WI38 (cell line): ENCODE measurements at regions not wholly inside any gene's neighbourhood (a gene's known extent, or its start where the extent isn't known, plus 50 kb on each side); places are given as distances from the start of the nearest gene placed in this dataset.

ENCODE experiments used
- H3K4me3 ChIP-seq: 2 replicates; pipeline ENCODE4 v1.5.1; 2011; ENCODE audit warnings: low read depth, mild to moderate bottlenecking, control low read depth, low read length
- TF ChIP-seq, protein P1 (sequence below): IDR thresholded peaks from 2 replicates; pipeline ENCODE4 v1.5.1; 2012; ENCODE audit warnings: low read depth, mild to moderate bottlenecking, control low read depth, low read length

- no peak overlapping the region for H3K4me3 ChIP-seq
- TF ChIP-seq, protein P1, sequence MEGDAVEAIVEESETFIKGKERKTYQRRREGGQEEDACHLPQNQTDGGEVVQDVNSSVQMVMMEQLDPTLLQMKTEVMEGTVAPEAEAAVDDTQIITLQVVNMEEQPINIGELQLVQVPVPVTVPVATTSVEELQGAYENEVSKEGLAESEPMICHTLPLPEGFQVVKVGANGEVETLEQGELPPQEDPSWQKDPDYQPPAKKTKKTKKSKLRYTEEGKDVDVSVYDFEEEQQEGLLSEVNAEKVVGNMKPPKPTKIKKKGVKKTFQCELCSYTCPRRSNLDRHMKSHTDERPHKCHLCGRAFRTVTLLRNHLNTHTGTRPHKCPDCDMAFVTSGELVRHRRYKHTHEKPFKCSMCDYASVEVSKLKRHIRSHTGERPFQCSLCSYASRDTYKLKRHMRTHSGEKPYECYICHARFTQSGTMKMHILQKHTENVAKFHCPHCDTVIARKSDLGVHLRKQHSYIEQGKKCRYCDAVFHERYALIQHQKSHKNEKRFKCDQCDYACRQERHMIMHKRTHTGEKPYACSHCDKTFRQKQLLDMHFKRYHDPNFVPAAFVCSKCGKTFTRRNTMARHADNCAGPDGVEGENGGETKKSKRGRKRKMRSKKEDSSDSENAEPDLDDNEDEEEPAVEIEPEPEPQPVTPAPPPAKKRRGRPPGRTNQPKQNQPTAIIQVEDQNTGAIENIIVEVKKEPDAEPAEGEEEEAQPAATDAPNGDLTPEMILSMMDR: no peak
Measured at GRCh38 chr6:84862843-84863242, 98.4 kb upstream of the TBX18 start.

DNA sequence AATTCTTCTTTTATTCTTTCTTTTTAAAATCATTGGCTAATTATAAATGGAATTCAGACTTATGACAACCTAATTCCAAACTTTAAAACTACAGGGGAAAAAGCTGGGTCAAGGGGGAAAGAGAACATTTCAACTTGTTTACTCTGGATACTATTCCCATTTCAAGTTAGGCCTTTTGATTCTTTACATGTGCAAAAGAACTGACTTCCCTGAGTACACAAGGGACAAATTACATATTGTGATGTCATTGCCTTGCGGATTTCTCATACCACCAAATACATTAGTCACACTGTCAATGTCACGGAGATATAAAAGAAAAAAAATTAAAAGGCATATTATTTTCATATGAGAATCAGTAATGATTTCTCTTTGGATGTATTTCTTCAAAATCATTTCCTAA is 96.5 kb upstream of the TBX18 start:
- TF ChIP-seq, protein P1: no peak
- no peak overlapping the region for H3K4me3 ChIP-seq

GRCh38 chr6:84860509-84860908 is 96.1 kb upstream of the TBX18 start:
- H3K4me3 ChIP-seq: no peak overlapping the region
- TF ChIP-seq, protein P1: no peak

DNA sequence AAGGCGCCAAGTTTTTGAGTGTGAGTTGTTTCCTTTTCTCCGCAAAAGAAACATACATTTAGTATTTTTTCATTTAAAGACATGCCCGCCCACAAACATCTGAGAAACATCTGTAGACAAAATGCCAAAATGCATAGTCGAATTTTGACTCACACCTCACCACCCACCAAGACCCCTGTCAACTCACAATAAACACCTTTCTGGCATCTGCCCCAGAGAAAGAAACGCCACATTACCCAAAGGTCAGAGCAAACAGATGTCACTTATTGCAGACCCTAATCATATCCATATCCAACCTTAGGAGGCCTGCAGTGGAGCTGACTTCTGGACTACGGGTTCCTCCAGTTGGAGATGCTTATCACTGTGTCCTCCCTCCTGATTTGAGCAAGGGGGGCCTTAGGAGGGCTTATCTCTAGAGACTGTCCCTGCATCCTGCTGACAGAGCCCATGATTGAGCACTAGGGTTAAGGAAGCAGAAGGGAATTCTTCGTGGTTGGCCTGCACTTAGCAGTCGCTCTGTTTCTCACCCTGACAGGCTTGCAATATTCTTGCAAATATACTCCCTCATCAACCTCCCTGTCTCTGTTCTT is 90.5 kb upstream of the TBX18 start:
- H3K4me3 ChIP-seq: no peak overlapping the region
- TF ChIP-seq, protein P1: no peak

GRCh38 chr6:84853901-84854300 is 89.5 kb upstream of the TBX18 start:
- TF ChIP-seq, protein P1: no peak
- H3K4me3 ChIP-seq: no peak overlapping the region

GRCh38 chr6:84848960-84849359 is 84.6 kb upstream of the TBX18 start:
- no peak overlapping the region for H3K4me3 ChIP-seq
- TF ChIP-seq, protein P1: no peak

DNA sequence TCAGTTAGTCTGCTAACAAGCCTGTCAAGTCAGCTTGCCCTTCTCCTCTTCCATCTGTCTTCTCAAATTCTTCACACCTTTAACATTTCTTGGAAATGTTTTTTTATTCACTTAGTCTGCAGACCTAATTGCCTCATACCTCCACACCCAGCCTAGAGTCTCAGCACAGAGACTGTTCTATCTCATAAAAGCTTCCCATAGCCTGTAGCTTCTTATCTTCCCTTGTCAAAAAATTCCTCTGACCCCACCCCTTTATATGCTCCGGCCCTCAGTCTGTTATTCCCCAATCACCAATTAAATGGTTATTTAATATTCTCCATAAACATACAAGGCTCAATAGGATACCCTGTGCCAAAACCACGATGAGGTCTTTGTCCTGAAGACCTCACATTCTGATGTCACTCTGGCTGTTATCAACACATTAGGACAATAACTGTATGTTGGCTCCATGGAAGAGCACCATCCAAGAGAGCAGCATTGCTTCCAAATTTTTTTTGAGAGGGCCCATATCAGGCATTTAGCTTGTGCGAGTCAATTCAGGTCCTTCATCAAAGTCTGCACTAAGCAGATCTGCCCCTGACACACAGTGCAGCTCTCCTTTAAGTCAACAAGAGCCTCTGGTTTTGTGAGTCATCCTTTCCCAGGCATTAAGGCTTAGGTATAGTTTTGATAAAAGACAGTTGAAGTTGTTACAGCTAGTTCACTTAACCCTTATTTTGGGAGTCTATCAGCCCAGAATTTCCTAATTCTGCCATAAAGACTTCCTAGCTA is 83.2 kb upstream of the TBX18 start:
- no peak overlapping the region for H3K4me3 ChIP-seq

More for the DNA sequence above, 83.2 kb upstream of the TBX18 start:
- TF ChIP-seq, protein P1: no peak
